Astrocyte of the cerebellum (primary cell): ENCODE measurements at regions not wholly inside any gene's neighbourhood (a gene's known extent, or its start where the extent isn't known, plus 50 kb on each side); places are given as distances from the start of the nearest gene placed in this dataset.

ENCODE experiments used
- DNase-seq: peaks from one replicate; pipeline ENCODE4 v3.0.0-alpha.2; 2011; ENCODE audit warnings: low read depth
- H3K4me3 ChIP-seq: 2 replicates; pipeline ENCODE4 v1.5.1; 2011; ENCODE audit warnings: mild to moderate bottlenecking, low read depth, low read length, moderate library complexity
- in situ Hi-C: cut with HindIII; loops from 2 replicates; pipeline ENCODE4 v1.10.0; 2017; ENCODE audit warnings: low sequenced_read_pairs
- TF ChIP-seq, protein P1 (sequence below): IDR thresholded peaks from 2 replicates; pipeline ENCODE4 v1.5.1; 2012; ENCODE audit warnings: low read length, low read depth, moderate library complexity, mild to moderate bottlenecking; ENCODE audit errors: missing control alignments

GRCh38 chr10:117477211-117477947, 65.2 kb upstream of the EMX2 start:
- in situ Hi-C loops = no loop called here
- no peak for DNase-seq
- no peak overlapping the region for H3K4me3 ChIP-seq
- TF ChIP-seq, protein P1, sequence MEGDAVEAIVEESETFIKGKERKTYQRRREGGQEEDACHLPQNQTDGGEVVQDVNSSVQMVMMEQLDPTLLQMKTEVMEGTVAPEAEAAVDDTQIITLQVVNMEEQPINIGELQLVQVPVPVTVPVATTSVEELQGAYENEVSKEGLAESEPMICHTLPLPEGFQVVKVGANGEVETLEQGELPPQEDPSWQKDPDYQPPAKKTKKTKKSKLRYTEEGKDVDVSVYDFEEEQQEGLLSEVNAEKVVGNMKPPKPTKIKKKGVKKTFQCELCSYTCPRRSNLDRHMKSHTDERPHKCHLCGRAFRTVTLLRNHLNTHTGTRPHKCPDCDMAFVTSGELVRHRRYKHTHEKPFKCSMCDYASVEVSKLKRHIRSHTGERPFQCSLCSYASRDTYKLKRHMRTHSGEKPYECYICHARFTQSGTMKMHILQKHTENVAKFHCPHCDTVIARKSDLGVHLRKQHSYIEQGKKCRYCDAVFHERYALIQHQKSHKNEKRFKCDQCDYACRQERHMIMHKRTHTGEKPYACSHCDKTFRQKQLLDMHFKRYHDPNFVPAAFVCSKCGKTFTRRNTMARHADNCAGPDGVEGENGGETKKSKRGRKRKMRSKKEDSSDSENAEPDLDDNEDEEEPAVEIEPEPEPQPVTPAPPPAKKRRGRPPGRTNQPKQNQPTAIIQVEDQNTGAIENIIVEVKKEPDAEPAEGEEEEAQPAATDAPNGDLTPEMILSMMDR = no peak

GRCh38 chr10:117476716-117477115, 65.8 kb upstream of the EMX2 start:
- DNase-seq = no peak
- TF ChIP-seq, protein P1 = no peak
- no peak overlapping the region for H3K4me3 ChIP-seq
- in situ Hi-C loops = no loop called here

DNA sequence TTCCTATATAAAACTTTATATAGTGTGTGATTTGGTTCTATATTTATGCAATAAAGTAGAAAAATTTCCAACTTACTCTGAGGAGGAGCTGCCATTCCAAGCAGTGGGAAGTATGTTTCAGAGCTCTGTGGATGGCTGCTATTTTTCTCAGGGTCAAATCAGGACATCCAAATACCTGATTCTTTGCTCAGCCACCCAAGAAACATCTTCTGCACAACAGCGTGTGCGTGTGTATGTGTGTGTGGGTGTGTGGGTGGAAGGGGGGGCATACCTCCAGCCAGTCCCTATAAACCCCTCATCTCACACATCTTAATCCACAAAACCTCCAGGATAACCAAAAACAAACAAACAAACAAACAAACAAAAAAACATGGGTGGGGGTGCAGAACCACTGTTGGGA, 66.3 kb upstream of the EMX2 start:
- TF ChIP-seq, protein P1 = no peak
- DNase-seq = no peak
- in situ Hi-C loops = no loop called here
- no peak overlapping the region for H3K4me3 ChIP-seq

DNA sequence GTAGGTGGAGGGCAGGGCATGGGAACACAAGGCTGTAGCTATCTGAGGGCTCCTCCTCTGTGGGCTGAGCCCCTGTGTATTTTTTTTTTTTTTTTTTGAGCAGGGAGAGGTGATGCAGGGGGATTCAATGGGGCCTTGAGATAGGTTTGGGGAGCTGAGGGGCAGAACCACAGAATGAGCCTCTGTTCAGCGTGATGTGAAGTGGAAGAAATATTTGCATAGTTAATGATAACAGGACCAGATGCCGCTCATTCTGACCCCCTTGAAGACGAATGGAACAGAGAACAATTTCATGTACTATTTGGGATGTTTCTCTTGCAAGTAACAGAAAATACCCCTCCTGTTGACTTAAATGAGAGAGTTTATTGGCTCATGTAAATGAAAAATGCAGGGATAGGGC, 69.7 kb upstream of the EMX2 start:
- in situ Hi-C loops = no loop called here
- TF ChIP-seq, protein P1 = no peak
- DNase-seq = no peak
- H3K4me3 ChIP-seq = no peak overlapping the region

DNA sequence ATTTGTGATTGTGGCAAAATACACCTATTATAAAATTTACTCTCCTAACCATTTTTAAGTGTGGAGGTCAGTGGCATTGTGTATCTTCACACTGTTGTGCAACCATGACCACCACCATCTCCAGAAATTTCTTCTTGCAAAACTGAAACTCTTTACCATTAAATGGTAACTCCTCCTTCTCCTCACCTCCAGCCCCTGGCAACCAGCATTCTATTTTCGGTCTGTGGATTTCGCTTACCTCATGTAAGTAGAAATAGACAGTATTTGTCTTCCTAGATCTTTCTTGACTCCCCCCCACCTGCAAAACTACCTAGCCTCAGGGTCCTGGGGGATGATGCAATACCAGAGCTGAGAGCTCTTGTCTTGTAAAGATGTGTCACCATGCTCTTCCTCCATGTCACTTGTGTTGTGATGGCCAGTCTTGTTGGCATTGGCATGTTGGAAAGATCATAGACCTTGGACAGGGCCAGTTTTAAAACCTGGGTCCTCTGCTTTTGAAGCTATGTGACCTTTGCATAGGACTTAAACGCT, 71.1 kb upstream of the EMX2 start:
- no peak overlapping the region for H3K4me3 ChIP-seq
- TF ChIP-seq, protein P1 = no peak
- no peak for DNase-seq
- in situ Hi-C loops = no loop called here

DNA sequence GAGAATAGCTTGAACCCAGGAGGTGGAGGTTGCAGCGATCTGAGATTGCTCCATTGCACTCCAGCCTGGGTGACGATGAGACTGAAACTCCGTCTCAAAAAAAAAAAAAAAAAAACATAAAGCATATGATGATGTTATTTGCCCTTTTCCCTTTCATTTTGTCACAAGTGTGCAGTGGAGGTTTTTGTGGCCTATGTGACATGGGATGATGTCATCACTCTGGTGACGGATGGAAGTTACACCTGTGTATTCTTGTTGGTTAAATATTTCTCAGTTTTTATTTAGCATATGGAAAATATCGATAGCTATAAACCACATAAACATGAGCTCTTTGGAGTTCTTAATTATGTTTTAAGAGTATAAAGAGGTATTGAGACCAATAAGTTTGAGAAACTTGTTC, 71.8 kb upstream of the EMX2 start:
- no peak overlapping the region for H3K4me3 ChIP-seq
- in situ Hi-C loops = no loop called here
- TF ChIP-seq, protein P1 = no peak
- DNase-seq = no peak
